Fibroblast of the aortic adventitia (primary cell): ENCODE measurements at regions not wholly inside any gene's neighbourhood (a gene's known extent, or its start where the extent isn't known, plus 50 kb on each side); places are given as distances from the start of the nearest gene placed in this dataset.

Source experiments
- DNase-seq: peaks from one replicate; pipeline ENCODE4 v3.0.0-alpha.2; 2010; ENCODE audit warnings: low read depth
- H3K4me3 ChIP-seq: 2 replicates; pipeline ENCODE4 v1.5.1; 2011; ENCODE audit warnings: low read depth, mild to moderate bottlenecking, control low read depth, low read length, moderate library complexity
- CTCF ChIP-seq: IDR thresholded peaks from 2 replicates; pipeline ENCODE4 v1.5.1; 2011; ENCODE audit warnings: mild to moderate bottlenecking, low read length, control low read depth, inconsistent platforms; ENCODE audit not compliant: insufficient read depth

GRCh38 chr6:148602136-148602535 lies 144.7 kb upstream of the UST start:
- no peak overlapping the region for H3K4me3 ChIP-seq
- no peak for DNase-seq
- no peak for TF ChIP-seq CTCF

- peak; percentile 64 for TF ChIP-seq CTCF
- no peak overlapping the region for H3K4me3 ChIP-seq
- peak; percentile 43 for DNase-seq
Measured at GRCh38 chr6:148608199-148608951, 138.5 kb upstream of the UST start.

- no peak overlapping the region for H3K4me3 ChIP-seq
- DNase-seq, result peak; percentile 92
- no peak for TF ChIP-seq CTCF
Measured at GRCh38 chr6:148611213-148611612, 135.6 kb upstream of the UST start.

GRCh38 chr6:148612043-148612442 lies 134.8 kb upstream of the UST start:
- H3K4me3 ChIP-seq, result no peak overlapping the region
- DNase-seq, result peak; percentile 63

DNA sequence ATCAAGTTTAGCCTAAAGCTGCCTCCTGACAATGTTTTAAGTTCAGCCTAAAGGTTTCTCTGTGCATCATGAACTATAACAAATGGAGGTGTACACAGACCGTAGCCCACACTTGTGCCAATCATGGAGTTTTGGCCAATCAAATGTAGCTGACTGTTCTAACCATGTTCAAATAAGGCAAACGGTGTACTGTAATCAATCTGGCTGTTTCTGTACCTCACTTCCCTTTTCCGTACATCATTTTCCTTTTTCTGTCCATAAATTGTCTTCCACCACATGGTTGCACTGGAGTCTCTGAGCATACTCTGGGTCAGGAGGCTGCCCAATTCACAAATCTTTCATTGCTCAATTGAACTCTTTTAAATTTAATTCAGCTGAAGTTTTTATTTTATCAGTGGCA lies 132.2 kb upstream of the UST start:
- DNase-seq, result no peak
- H3K4me3 ChIP-seq, result no peak overlapping the region
- no peak for TF ChIP-seq CTCF

More at GRCh38 chr6:148612043-148612442, 134.8 kb upstream of the UST start:
- no peak for TF ChIP-seq CTCF

- no peak for DNase-seq
Measured at GRCh38 chr6:148616841-148617240, 130.0 kb upstream of the UST start.

More at GRCh38 chr6:148616841-148617240, 130.0 kb upstream of the UST start:
- H3K4me3 ChIP-seq, result no peak overlapping the region
- no peak for TF ChIP-seq CTCF
